HCT116 (cell line): ENCODE measurements at regions not wholly inside any gene's neighbourhood (a gene's known extent, or its start where the extent isn't known, plus 50 kb on each side); places are given as distances from the start of the nearest gene placed in this dataset.

Source experiments
- CEBPB ChIP-seq: IDR thresholded peaks from 2 replicates; pipeline ENCODE4 v1.6.1; 2012; ENCODE audit warnings: low read depth
- CTCF ChIP-seq, 3 experiments: fragments of 200-600 bp in 1 of 3; sonication (generic) in 1 of 3; IDR thresholded peaks in 2 of 3; conservative IDR thresholded peaks in 1 of 3; 2 replicates each; pipeline ENCODE4 v1.5.1; 2012 to 2017; ENCODE audit warnings: low read depth in 2 of 3, low read length in 2 of 3, antibody characterized with exemption in 1 of 3, borderline replicate concordance in 1 of 3, control low read depth in 1 of 3, mild to moderate bottlenecking in 1 of 3, mixed read lengths in 1 of 3, mixed run types in 1 of 3, moderate library complexity in 1 of 3; ENCODE audit not compliant: insufficient read depth in 1 of 3
- EGR1 ChIP-seq: IDR thresholded peaks from 2 replicates; pipeline ENCODE4 v1.6.1; 2012; ENCODE audit warnings: low read depth
- EZH2 ChIP-seq: fragments of 200-600 bp; sonication (generic); IDR thresholded peaks from 2 replicates; pipeline ENCODE4 v1.6.1; 2017; ENCODE audit warnings: antibody characterized with exemption, mixed run types
- EZH2phosphoT487 ChIP-seq: fragments of 200-600 bp; IDR thresholded peaks from 2 replicates; pipeline ENCODE4 v1.6.1; 2018; ENCODE audit warnings: antibody characterized with exemption, borderline replicate concordance
- MAX ChIP-seq: IDR thresholded peaks from 2 replicates; pipeline ENCODE4 v1.6.1; 2012
- POLR2A ChIP-seq: IDR thresholded peaks from 2 replicates; pipeline ENCODE4 v1.7.0; 2011; ENCODE audit warnings: borderline replicate concordance; ENCODE audit not compliant: insufficient read depth, insufficient read length; ENCODE audit errors: extremely low read depth
- RAD21 ChIP-seq: IDR thresholded peaks from 2 replicates; pipeline ENCODE4 v1.6.1; 2012; ENCODE audit warnings: low read depth, mild to moderate bottlenecking
- SIN3A ChIP-seq: IDR thresholded peaks from 2 replicates; pipeline ENCODE4 v1.6.1; 2012; ENCODE audit warnings: low read depth
- SP1 ChIP-seq: IDR thresholded peaks from 2 replicates; pipeline ENCODE4 v1.6.1; 2012; ENCODE audit warnings: low read depth
- ZNF274 ChIP-seq: fragments of 200-500 bp; sonication (Bioruptor generic); IDR thresholded peaks from 2 replicates; pipeline ENCODE4 v1.6.1; 2014; ENCODE audit warnings: mild to moderate bottlenecking, low read depth, low read length, inconsistent platforms
- TF ChIP-seq, protein P1 (sequence below): IDR thresholded peaks from 2 replicates; pipeline ENCODE4 v1.6.1; 2011; ENCODE audit warnings: mild to moderate bottlenecking, low read length, moderate library complexity; ENCODE audit not compliant: insufficient replicate concordance; ENCODE audit errors: extremely low read depth
- TF ChIP-seq, protein P2 (sequence below): IDR thresholded peaks from 2 replicates; pipeline ENCODE4 v1.6.1; 2012; ENCODE audit warnings: low read depth
- TF ChIP-seq, protein P3 (sequence below): IDR thresholded peaks from 2 replicates; pipeline ENCODE4 v1.6.1; 2012

DNA sequence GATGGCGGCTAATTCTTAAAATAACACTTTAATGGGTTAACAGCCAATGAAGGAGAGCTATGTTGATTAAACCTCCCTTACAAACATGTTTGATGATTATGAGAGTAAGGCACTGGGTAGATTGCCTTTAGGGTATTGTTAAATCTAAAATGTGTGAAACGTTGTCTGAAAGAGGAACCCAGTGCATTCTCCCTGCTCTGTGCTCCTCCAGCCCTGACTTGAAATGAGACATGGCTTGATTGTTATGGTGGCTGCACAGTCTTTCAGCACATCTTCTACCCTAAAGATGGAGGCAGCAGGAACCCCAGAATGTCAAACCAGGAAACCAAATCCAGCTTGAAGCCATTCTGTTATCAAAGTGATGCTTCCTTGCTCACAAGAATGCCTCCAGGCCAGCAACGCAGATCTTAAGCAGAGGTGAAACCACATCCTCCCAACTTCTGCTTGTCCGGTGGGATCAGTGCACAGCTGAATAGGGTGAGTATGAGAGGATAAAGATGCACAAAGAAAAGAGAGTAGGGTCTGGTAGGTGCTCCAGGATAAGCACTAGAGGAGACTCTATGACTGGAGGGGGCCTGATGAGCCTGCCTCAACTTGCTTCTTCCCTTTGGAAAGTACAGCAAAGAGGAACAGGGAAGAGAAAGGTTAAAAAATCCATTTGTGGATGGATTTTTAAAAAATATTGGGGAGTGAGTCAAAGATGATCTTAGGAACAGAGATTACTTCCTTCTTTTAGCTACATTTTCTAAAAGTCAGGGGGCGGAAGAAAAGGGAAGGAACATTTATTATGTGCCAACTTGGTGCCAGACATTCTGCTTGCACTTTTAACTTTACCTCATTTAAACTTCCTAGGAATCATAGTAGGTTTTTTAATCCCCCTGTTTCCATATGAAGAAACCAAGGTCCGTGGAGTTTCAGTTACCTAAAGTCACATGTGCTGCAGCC lies 523.0 kb downstream of the TXNL1 start:
- TF ChIP-seq CTCF (IDR thresholded peaks at IDR 0.05 in 2 of 3, conservative IDR thresholded peaks at IDR 0.05 in 1 of 3; ENCODE audit: borderline replicate concordance in 1 of 3, insufficient read depth in 1 of 3, low read depth in 2 of 3, low read length in 2 of 3), result no peak
- no peak for TF ChIP-seq EZH2
- TF ChIP-seq, protein P1, sequence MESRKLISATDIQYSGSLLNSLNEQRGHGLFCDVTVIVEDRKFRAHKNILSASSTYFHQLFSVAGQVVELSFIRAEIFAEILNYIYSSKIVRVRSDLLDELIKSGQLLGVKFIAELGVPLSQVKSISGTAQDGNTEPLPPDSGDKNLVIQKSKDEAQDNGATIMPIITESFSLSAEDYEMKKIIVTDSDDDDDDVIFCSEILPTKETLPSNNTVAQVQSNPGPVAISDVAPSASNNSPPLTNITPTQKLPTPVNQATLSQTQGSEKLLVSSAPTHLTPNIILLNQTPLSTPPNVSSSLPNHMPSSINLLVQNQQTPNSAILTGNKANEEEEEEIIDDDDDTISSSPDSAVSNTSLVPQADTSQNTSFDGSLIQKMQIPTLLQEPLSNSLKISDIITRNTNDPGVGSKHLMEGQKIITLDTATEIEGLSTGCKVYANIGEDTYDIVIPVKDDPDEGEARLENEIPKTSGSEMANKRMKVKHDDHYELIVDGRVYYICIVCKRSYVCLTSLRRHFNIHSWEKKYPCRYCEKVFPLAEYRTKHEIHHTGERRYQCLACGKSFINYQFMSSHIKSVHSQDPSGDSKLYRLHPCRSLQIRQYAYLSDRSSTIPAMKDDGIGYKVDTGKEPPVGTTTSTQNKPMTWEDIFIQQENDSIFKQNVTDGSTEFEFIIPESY, result no peak
- TF ChIP-seq CEBPB, result no peak
- TF ChIP-seq MAX, result no peak
- no peak for TF ChIP-seq EGR1
- TF ChIP-seq RAD21, result no peak
- TF ChIP-seq EZH2phosphoT487, result no peak
- no peak for TF ChIP-seq POLR2A
- no peak for TF ChIP-seq SP1
- no peak for TF ChIP-seq SIN3A
- TF ChIP-seq, protein P2, sequence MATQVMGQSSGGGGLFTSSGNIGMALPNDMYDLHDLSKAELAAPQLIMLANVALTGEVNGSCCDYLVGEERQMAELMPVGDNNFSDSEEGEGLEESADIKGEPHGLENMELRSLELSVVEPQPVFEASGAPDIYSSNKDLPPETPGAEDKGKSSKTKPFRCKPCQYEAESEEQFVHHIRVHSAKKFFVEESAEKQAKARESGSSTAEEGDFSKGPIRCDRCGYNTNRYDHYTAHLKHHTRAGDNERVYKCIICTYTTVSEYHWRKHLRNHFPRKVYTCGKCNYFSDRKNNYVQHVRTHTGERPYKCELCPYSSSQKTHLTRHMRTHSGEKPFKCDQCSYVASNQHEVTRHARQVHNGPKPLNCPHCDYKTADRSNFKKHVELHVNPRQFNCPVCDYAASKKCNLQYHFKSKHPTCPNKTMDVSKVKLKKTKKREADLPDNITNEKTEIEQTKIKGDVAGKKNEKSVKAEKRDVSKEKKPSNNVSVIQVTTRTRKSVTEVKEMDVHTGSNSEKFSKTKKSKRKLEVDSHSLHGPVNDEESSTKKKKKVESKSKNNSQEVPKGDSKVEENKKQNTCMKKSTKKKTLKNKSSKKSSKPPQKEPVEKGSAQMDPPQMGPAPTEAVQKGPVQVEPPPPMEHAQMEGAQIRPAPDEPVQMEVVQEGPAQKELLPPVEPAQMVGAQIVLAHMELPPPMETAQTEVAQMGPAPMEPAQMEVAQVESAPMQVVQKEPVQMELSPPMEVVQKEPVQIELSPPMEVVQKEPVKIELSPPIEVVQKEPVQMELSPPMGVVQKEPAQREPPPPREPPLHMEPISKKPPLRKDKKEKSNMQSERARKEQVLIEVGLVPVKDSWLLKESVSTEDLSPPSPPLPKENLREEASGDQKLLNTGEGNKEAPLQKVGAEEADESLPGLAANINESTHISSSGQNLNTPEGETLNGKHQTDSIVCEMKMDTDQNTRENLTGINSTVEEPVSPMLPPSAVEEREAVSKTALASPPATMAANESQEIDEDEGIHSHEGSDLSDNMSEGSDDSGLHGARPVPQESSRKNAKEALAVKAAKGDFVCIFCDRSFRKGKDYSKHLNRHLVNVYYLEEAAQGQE, result no peak
- TF ChIP-seq, protein P3, sequence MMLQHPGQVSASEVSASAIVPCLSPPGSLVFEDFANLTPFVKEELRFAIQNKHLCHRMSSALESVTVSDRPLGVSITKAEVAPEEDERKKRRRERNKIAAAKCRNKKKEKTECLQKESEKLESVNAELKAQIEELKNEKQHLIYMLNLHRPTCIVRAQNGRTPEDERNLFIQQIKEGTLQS, result no peak
- TF ChIP-seq ZNF274, result no peak
